ENCODE measurements at regions not wholly inside any gene's neighbourhood (a gene's known extent, or its start where the extent isn't known, plus 50 kb on each side); places are given as distances from the start of the nearest gene placed in this dataset.

GRCh38 chr1:61597601-61598000 is 127.3 kb downstream of the TM2D1 start:
- Mint-ChIP-seq H3K27ac (no peak overlapping the region), H3K4me1 (ENCODE audit: low read depth) (no peaks in the 10 kb centered on the region), H3K27me3 (peaks cover 6% of the 10 kb centered on the region), H3K4me3 (ENCODE audit: low read depth) (no peak overlapping the region), H3K36me3 (ENCODE audit: insufficient read depth) (no peaks in the 10 kb centered on the region), H3K9me3 (ENCODE audit: low read depth) (no peaks in the 10 kb centered on the region)
- no peak for DNase-seq (ENCODE audit: low spot score, unreplicated experiment)
- no peak for TF ChIP-seq CTCF (IDR thresholded peaks at IDR 0.05; ENCODE audit: unreplicated experiment)

DNA sequence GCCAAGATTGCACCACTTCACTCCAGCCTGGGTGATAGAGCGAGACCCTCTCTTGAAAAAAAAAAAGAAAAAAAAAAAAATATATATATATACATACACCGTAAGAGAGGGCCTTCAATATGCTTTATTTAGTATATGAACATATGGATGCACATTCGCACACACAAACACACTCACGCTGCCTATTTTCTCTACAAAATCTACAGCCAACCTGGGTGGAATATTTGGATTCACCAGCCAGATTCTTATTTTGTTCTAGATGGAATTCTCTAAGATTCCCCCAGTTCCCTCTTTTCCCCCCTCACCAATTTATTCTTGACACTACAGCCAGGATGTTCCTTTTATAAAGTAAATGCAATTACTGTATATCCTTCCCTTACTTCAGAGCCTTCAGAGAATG is 131.6 kb downstream of the TM2D1 start:
- no peak for DNase-seq (ENCODE audit: low spot score, unreplicated experiment)
- Mint-ChIP-seq H3K27ac (no peak overlapping the region), H3K27me3 (peaks cover 25% of the 10 kb centered on the region), H3K9me3 (ENCODE audit: low read depth) (no peaks in the 10 kb centered on the region), H3K36me3 (ENCODE audit: insufficient read depth) (no peaks in the 10 kb centered on the region), H3K4me3 (ENCODE audit: low read depth) (no peak overlapping the region), H3K4me1 (ENCODE audit: low read depth) (no peaks in the 10 kb centered on the region)
- no peak for TF ChIP-seq CTCF (IDR thresholded peaks at IDR 0.05; ENCODE audit: unreplicated experiment)

- Mint-ChIP-seq H3K36me3 (ENCODE audit: insufficient read depth) (no peaks in the 10 kb centered on the region), H3K9me3 (ENCODE audit: low read depth) (no peaks in the 10 kb centered on the region), H3K4me1 (ENCODE audit: low read depth) (no peaks in the 10 kb centered on the region), H3K4me3 (ENCODE audit: low read depth) (no peak overlapping the region), H3K27me3 (peaks cover 29% of the 10 kb centered on the region), H3K27ac (no peak overlapping the region)
- no peak for TF ChIP-seq CTCF (IDR thresholded peaks at IDR 0.05; ENCODE audit: unreplicated experiment)
- no peak for DNase-seq (ENCODE audit: low spot score, unreplicated experiment)
Observed at GRCh38 chr1:61591351-61591750, 133.6 kb downstream of the TM2D1 start.

DNA sequence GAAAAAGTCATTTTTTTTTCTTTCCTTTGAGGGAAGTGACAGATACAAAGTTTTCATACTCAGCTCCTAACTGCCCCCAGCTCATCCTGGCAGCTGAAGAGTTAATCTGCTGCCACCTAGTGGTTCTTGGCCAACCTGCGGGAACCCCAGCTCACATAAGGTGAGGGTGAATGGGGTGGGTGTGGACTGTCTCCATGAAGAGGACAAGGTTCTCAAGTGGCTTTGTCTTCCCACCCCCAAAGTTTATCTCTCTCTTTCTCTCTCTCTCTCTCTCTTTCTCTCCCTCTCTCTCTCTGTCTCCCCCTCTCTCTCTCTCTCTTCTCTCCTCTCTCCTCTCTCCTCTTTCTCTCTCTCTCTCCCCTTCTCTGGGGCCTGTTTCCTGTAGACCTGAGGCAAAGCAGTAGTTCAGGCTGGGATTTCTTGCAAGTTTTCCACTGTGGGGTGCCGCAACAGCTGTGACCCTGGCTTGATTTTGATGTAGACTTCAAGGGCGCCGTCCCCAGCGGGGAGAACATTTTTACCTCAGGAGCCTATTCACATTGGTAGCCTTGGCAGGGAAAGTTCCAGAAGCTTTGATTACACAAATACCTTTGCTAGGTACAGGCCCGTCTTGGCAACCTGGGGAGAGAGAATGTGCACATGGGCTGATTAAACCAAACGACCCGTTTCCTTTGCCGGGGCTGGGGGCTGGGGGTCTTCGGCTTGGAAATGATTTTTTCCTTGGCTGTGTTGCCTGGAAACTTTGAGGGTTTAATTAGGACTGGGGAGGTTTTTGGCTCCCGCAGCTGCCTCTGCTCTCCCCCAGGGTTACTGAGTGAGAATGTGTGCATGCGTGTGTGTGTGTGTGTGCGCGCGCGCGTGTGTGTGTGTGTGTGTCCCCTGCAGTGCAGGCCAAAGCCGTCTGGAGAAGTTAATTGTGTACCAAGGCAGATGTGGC is 135.9 kb downstream of the TM2D1 start:
- no peak overlapping the region for H3K27ac Mint-ChIP-seq
- no peak overlapping the region for H3K4me3 Mint-ChIP-seq (ENCODE audit: low read depth)
- H3K4me1 Mint-ChIP-seq (ENCODE audit: low read depth), result no peaks in the 10 kb centered on the region

GRCh38 chr1:61585714-61586113 is 139.2 kb downstream of the TM2D1 start:
- no peaks in the 10 kb centered on the region for H3K4me1 Mint-ChIP-seq (ENCODE audit: low read depth)
- no peak for DNase-seq (ENCODE audit: low spot score, unreplicated experiment)
- no peaks in the 10 kb centered on the region for H3K36me3 Mint-ChIP-seq (ENCODE audit: insufficient read depth)
- no peak overlapping the region for H3K4me3 Mint-ChIP-seq (ENCODE audit: low read depth)
- H3K27ac Mint-ChIP-seq, result no peak overlapping the region
- TF ChIP-seq CTCF (IDR thresholded peaks at IDR 0.05; ENCODE audit: unreplicated experiment), result no peak
- no peaks in the 10 kb centered on the region for H3K9me3 Mint-ChIP-seq (ENCODE audit: low read depth)
- H3K27me3 Mint-ChIP-seq, result peaks cover 12% of the 10 kb centered on the region

More for the DNA sequence above, 135.9 kb downstream of the TM2D1 start:
- DNase-seq (ENCODE audit: low spot score, unreplicated experiment), result peak; percentile 61
- H3K36me3 Mint-ChIP-seq (ENCODE audit: insufficient read depth), result no peaks in the 10 kb centered on the region
- TF ChIP-seq CTCF (IDR thresholded peaks at IDR 0.05; ENCODE audit: unreplicated experiment), result peak; percentile 94
- H3K27me3 Mint-ChIP-seq, result peaks cover 30% of the 10 kb centered on the region
- no peaks in the 10 kb centered on the region for H3K9me3 Mint-ChIP-seq (ENCODE audit: low read depth)
